Lung microvascular endothelial cell (primary cell): ENCODE measurements at regions not wholly inside any gene's neighbourhood (a gene's known extent, or its start where the extent isn't known, plus 50 kb on each side); places are given as distances from the start of the nearest gene placed in this dataset.

ENCODE experiments used
- DNase-seq, 2 donors: peaks; one replicate each; pipeline versions ENCODE4 v3.0.0 to v3.0.0-alpha.2; 2010; ENCODE audit warnings: low read depth in 2 of 2

DNA sequence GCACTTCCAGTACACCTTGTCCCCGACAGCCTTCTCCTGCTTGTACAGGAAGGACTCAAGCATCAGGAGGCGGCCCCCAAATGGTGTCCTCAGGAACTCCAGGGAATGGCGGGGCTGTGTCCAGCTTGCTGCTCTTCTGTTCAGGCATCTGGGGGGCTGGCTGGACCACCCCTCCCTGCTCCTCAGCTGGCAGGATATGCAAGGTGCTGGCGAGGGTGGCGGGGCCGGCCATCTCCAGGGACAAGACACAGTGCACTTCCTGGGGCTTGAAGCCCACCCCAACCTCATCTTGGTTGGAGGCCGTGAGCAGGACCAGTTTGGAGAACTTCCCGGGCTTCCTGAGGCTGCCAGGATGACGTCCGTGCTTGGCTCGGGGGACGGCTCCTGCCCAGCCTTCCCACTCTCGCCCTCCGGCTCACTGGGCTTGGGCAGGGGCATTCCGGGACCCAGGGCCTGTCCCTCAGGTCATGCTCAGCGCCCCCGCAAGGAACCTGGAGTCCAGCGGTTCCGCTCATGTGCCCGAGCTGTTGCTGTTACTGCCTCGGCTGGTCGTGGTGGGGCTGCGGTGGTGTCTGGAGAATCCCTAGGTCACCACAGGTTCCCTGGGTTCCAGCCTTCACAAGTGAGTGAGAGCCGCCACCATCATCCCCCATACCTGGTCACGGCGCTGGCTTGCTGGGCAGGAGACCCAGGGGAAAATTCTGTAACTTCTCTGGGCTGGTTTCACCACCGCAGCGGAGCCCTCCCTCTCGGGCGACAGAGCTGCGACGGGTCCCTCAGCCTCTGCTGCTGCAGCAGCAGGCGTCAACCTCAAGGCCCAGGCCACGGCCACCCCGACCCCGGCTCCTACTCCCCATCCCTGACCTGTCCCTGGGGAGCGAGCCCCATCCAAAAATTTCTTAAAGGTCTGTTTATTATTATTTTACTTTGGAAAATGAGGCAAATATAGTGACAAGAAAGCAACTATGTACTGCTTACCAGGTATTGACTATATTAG is 82.8 kb upstream of the FXR1 start:
- DNase-seq, result no peak

DNA sequence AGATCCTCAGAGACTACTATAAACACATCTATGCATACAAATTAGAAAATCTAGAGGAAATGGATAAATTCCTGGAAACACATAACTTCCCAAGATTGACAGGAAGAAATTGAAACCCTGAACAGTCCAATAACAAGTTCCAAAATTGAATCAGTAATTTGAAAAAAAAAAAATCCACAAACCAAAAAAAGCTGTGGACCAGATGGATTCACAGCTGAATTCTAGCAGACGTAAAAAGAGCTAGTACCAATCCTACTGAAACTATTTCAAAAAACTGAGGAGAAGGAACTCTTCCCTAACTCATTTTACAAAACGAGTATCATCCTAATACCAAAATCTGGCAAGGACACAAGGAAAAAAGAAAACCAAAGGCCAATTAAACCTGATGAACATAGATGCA is 77.0 kb upstream of the FXR1 start:
- no peak for DNase-seq

DNA sequence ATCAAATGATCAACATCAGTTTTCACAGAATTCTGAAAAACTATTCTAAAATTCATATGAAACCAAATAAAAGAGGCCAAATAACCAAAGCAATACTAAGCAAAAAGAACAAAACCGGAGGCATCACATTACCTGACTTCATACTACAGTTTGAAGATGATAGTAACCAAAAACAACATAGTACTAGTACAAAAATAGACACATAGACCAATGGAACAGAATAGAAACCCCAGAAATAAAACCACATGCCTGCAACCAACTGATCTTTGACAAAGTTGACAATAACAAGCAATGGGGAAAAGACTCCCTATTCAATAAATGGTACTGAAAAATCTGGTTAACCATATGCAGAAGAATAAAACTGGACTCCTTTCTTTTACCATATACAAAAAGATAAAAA is 75.7 kb upstream of the FXR1 start:
- DNase-seq, result no peak

DNA sequence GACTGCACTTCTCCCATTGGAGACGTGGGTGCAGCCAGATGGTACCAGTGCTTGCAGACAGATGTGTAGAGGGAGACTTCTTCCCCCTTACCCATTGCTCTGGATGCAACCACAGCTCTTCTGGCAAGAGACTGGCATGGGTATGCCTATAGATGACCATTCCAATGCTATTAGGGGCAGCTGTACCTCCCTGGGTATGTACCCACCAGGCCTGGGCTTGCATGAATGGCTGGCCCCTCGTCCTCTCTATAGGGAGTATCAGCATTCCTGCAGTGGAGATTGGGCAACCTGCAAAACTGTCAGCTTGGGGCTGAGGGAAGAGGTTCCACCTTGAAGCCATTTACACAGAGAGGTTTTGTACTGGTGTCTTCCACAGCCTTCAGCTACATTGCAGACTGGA is 57.6 kb upstream of the FXR1 start:
- DNase-seq, result no peak

- peak; percentile 6 to 35 for DNase-seq
These were observed 57.1 kb upstream of the FXR1 start for GRCh38 chr3:180855364-180855763.

DNA sequence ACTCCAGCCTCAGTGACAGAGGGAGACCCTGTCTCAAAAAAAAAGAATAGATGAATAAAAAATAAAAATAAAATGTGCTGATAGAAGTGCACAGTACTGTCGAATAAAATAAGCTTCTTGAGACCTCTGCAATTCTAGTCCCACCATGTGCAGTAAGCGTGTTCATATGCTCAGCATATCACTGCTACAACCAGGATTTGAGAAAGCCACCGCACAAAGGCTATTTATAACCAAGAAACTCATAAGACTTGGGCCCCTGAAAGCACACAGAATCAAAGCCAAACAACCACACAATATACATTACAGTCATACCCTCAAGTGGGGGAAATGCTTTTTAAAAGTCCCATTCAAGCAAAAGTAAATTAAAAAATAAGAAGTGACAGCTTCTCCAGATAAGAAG is 56.5 kb upstream of the FXR1 start:
- DNase-seq, result no peak

DNA sequence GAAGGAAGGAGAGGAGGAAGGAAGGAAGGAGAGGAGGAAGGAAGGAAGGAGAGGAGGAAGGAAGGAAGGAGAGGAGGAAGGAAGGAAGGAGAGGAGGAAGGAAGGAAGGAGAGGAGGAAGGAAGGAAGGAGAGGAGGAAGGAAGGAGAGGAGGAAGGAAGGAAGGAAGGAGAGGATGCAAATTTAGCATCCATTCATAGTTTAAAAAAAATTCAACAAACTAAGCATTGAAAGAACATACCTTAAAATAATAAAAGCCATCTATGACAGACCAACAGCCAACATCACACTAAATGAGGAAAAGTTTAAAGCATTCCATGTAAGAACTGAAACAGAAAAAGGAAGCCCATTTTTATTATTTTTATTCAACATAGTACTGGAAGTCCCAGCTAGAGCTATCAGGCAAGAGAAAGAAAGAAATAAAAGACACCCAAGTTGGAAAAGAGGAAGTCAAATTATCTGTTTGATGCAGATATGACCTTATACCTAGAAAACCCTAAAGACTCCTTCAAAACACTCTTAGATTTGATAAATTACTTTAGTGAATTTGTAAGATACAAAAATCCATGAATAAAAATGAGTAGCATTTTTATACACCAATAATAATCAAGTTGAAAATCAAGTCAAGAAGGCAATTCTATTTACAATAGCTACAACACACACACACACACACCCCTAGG is 52.2 kb upstream of the FXR1 start:
- no peak for DNase-seq
